ENCODE measurements at regions not wholly inside any gene's neighbourhood (a gene's known extent, or its start where the extent isn't known, plus 50 kb on each side); places are given as distances from the start of the nearest gene placed in this dataset.

GRCh38 chr21:38570596-38570995 lies 72.3 kb upstream of the ERG start:
- no peaks in the 10 kb centered on the region for H3K4me1 Mint-ChIP-seq (ENCODE audit: low read depth)
- no peak for ATAC-seq (ENCODE audit: poor library complexity)
- Histone ChIP-seq H3K27ac (ENCODE audit: low read depth in 1 of 2, low read length in 2 of 2) (no peak overlapping the region), H3K36me3 (ENCODE audit: insufficient read depth, low read length) (no peaks in the 10 kb centered on the region), H3K4me3 (ENCODE audit: low read length) (no peak overlapping the region), H3K9me3 (ENCODE audit: control insufficient read depth in 1 of 2, insufficient read depth in 1 of 2, low read length in 2 of 2) (no peaks in the 10 kb centered on the region), H3K27me3 (ENCODE audit: control insufficient read depth in 1 of 2, insufficient read depth in 2 of 2, low read length in 2 of 2) (peaks cover 0 to 7% of the 10 kb centered on the region in 2 experiments), H3K4me1 (ENCODE audit: insufficient read depth, low read length) (no peaks in the 10 kb centered on the region)
- ChIA-PET CTCF (no interaction called here), POLR2A (no interaction called here)
- no peak for DNase-seq
- no peak for TF ChIP-seq CTCF (IDR thresholded peaks at IDR 0.05)
- no peak overlapping the region for H3K4me3 Mint-ChIP-seq
- H3K27me3 Mint-ChIP-seq = peaks cover 5% of the 10 kb centered on the region
- intact Hi-C loops (cut with DNase I, micrococcal nuclease) = no loop called here
- no peaks in the 10 kb centered on the region for H3K9me3 Mint-ChIP-seq
- H3K36me3 Mint-ChIP-seq (ENCODE audit: low read depth) = no peaks in the 10 kb centered on the region
- H3K27ac Mint-ChIP-seq = no peak overlapping the region

- POLR2A ChIA-PET = no interaction called here
- H3K4me1 Mint-ChIP-seq (ENCODE audit: low read depth) = no peaks in the 10 kb centered on the region
- intact Hi-C loops (cut with DNase I, micrococcal nuclease) = no loop called here
Measured at GRCh38 chr21:38574895-38575575, 76.8 kb upstream of the ERG start.

GRCh38 chr21:38577887-38578286 lies 79.6 kb upstream of the ERG start:
- peaks cover 2% of the 10 kb centered on the region for H3K9me3 Mint-ChIP-seq
- ATAC-seq (ENCODE audit: poor library complexity) = no peak
- H3K4me3 ChIP-seq (ENCODE audit: low read length) = no peak overlapping the region
- TF ChIP-seq CTCF (IDR thresholded peaks at IDR 0.05) = no peak
- intact Hi-C loops (cut with DNase I, micrococcal nuclease) = no loop called here
- no peak overlapping the region for H3K4me3 Mint-ChIP-seq
- no peaks in the 10 kb centered on the region for H3K27me3 ChIP-seq (ENCODE audit: control insufficient read depth in 1 of 2, insufficient read depth in 2 of 2, low read length in 2 of 2)
- DNase-seq = no peak
- ChIA-PET POLR2A (no interaction called here), CTCF (no interaction called here)
- H3K36me3 Mint-ChIP-seq (ENCODE audit: low read depth) = no peaks in the 10 kb centered on the region
- no peaks in the 10 kb centered on the region for H3K36me3 ChIP-seq (ENCODE audit: insufficient read depth, low read length)
- H3K27me3 Mint-ChIP-seq = no peaks in the 10 kb centered on the region
- H3K27ac Mint-ChIP-seq = no peak overlapping the region
- no peaks in the 10 kb centered on the region for H3K4me1 Mint-ChIP-seq (ENCODE audit: low read depth)
- H3K4me1 ChIP-seq (ENCODE audit: insufficient read depth, low read length) = no peaks in the 10 kb centered on the region
- H3K9me3 ChIP-seq (ENCODE audit: control insufficient read depth in 1 of 2, insufficient read depth in 1 of 2, low read length in 2 of 2) = peaks cover 0 to 4% of the 10 kb centered on the region in 2 experiments
- H3K27ac ChIP-seq (ENCODE audit: low read depth in 1 of 2, low read length in 2 of 2) = no peak overlapping the region

More at GRCh38 chr21:38574895-38575575, 76.8 kb upstream of the ERG start:
- Histone ChIP-seq H3K27ac (ENCODE audit: low read depth in 1 of 2, low read length in 2 of 2) (no peak overlapping the region), H3K27me3 (ENCODE audit: control insufficient read depth in 1 of 2, insufficient read depth in 2 of 2, low read length in 2 of 2) (no peaks in the 10 kb centered on the region), H3K4me1 (ENCODE audit: insufficient read depth, low read length) (no peaks in the 10 kb centered on the region), H3K4me3 (ENCODE audit: low read length) (no peak overlapping the region), H3K9me3 (ENCODE audit: control insufficient read depth in 1 of 2, insufficient read depth in 1 of 2, low read length in 2 of 2) (peaks cover 0 to 4% of the 10 kb centered on the region in 2 experiments), H3K36me3 (ENCODE audit: insufficient read depth, low read length) (no peaks in the 10 kb centered on the region)
- no peak for ATAC-seq (ENCODE audit: poor library complexity)
- DNase-seq = no peak
- H3K27ac Mint-ChIP-seq = no peak overlapping the region
- H3K36me3 Mint-ChIP-seq (ENCODE audit: low read depth) = no peaks in the 10 kb centered on the region
- TF ChIP-seq CTCF (IDR thresholded peaks at IDR 0.05) = no peak
- peaks cover 2% of the 10 kb centered on the region for H3K9me3 Mint-ChIP-seq
- H3K27me3 Mint-ChIP-seq = no peaks in the 10 kb centered on the region
- CTCF ChIA-PET = no interaction called here
- H3K4me3 Mint-ChIP-seq = no peak overlapping the region

All from CD4-positive, alpha-beta T cell (primary cell).